ENCODE measurements at regions not wholly inside any gene's neighbourhood (a gene's known extent, or its start where the extent isn't known, plus 50 kb on each side); places are given as distances from the start of the nearest gene placed in this dataset.
"Not testable (repeated sequence)": the region's sequence is repeated elsewhere in the genome, so short reads cannot be mapped to it uniquely, and the experiment has no call there.

DNA sequence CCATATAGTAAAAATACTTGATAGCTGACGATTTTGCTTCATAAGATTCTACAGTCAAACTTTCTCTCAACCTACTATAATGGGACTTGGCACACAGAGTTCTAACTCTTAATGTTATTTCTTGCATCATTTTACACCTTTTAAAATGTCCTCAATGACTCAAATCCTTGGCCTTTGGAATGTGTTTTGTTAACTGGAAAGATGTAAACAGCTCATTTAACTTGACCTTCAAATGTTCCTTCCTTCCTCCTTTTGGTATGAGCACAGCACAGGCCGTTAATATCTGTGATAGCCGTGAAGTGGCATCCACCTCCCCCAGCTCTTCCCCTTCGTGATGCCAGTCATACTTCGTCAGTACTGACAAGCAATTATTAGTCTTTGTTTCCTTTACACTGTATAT is 972.0 kb upstream of the CITED2 start:
- peak; percentile 47 to 97 for DNase-seq (ENCODE audit: low read depth in 2 of 2)

- no peak for DNase-seq (ENCODE audit: low read depth in 2 of 2)
Observed at GRCh38 chr6:140345935-140346334, 971.5 kb upstream of the CITED2 start.

DNA sequence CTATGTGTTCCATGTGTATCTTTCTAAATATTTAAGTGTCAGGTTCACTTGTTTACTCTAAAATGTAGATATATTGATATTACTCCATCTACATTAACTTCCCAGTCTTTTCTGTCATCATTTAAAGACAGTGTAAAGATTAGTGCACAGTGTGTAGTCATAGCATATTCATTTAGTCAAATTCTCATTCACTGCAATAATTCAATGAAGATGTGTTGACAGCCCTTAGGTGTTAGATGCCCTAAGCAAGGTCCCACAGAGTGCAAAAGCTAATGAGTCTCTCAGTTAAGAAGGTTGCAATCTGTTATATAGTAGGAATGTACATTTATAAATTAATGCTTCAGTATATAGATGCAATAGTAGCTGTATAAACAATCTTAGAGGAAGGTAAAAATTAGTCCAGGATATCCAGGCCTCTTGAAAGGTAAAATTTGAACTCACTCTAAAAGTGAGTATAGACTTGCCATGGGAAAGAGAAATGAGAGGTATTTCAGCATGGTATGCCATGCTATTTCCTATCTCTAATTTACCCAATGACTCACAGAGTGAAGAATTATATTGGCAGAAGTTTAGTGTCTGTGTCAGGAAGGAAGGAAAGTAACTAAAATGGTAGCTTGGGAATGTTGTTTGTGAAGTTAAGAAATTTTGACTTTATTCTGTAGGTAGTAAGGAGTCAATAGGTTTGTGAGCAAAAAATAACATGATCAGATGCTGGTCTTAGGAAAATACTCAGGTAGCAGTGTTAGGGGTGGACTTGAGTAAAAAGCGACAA is 969.9 kb upstream of the CITED2 start:
- peak; percentile 71 to 73 for DNase-seq (ENCODE audit: low read depth in 2 of 2)

- DNase-seq (ENCODE audit: low read depth in 2 of 2): no peak
Observed at GRCh38 chr6:140343128-140343527, 968.7 kb upstream of the CITED2 start.

DNA sequence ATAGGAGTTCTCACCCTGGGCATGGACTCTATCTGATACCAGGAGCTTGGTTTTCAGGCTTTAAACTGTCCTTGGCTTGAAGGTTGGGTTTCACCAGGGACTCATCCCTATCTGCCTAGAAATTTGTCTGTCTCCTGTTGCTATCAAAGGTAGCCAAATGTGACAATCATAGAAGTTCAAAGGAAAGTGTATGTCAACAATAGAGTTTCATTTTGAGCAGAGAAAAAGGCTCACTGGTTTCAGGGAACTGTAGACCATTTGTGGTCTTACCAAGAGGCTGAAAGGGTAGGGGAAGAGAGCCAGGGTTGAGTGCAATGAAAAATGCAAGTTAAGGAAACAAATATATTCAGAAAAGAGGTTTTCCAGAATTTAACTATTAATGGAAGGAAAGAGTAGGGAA is 966.8 kb upstream of the CITED2 start:
- DNase-seq (ENCODE audit: low read depth in 2 of 2): no peak

- DNase-seq (ENCODE audit: low read depth in 2 of 2): no peak
Observed at GRCh38 chr6:140340795-140341194, 966.3 kb upstream of the CITED2 start.

DNA sequence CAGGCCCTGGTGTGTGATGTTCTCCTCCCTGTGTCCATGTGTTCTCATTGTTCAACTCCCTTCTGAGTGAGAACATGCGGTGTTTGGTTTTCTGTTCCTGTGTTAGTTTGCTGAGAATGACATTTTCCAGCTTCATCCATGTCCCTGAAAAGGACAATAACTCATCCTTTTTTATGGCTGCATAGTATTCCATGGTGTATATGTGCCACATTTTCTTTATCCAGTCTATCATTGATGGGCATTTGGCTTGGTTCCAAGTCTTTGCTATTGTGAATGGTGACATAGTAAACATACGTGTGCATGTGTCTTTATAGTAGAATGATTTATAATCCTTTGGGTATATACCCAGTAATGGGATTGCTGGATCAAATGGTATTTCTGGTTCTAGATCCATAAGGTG is 964.6 kb upstream of the CITED2 start:
- not testable (repeated sequence) for DNase-seq (ENCODE audit: low read depth in 2 of 2)

DNA sequence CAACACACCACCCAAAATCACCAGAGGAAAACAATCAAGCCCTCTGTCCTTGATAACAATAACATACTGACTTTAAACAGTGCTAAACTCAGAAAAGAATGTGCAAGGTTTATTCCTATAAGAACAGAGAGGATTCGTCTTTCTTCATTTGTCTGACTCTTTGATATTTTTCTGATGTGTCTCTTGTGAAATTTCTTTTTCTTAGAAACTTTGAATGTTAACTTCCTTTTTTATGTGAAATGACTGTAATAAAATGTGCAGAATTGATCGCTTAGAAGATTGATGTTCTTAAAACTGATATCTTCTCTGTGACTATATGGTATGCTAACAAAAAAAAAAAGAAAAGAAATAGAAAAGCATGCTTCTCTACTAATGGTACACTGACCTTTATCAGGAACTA is 947.4 kb upstream of the CITED2 start:
- no peak for DNase-seq (ENCODE audit: low read depth in 2 of 2)

GRCh38 chr6:140320081-140321080 is 945.9 kb upstream of the CITED2 start:
- DNase-seq (ENCODE audit: low read depth in 2 of 2): peak; percentile 17 to 44

- DNase-seq (ENCODE audit: low read depth in 2 of 2): peak; percentile 70 to 86
Observed at GRCh38 chr6:140319209-140319608, 944.8 kb upstream of the CITED2 start.

DNA sequence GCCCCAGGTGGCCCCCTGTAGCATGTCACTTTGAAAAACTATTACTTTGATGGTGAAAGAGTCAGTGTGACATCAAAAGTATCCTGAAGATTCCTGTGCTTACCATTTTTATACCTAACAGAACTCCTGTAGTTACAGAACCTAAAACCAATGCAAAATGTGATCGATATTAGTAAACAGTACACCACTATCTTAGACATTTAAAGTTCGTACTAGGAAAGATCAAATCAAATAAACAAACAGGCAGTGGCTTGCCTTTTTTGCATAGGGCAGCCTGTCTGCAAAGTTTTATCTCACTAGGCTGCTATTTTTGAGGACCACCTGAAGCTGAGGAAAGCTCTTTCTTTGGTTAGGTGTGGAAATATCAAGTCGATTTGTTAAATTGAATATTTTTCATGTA is 944.0 kb upstream of the CITED2 start:
- no peak for DNase-seq (ENCODE audit: low read depth in 2 of 2)

GRCh38 chr6:140317950-140318349 is 943.5 kb upstream of the CITED2 start:
- no peak for DNase-seq (ENCODE audit: low read depth in 2 of 2)

DNA sequence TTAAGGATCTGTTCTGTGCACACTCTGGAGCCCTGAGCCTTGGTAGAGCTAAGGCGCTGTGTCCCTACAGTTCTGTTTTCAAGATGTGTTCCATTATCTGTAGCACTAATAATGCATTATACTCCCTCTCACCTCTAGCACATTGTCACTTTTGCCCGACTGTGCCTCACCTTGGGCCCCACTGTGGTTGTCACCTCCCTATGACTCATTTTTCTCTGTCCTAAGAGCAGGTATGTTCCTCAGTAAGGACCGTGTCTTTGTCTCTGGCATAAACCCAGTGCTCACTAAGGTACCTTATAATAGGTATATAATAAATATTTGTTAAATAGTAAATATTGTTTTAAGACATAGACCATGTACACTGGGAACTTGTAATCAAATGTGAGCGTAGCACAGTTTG is 942.5 kb upstream of the CITED2 start:
- DNase-seq (ENCODE audit: low read depth in 2 of 2): no peak

GRCh38 chr6:140314682-140315081 is 940.2 kb upstream of the CITED2 start:
- DNase-seq (ENCODE audit: low read depth in 2 of 2): no peak

DNA sequence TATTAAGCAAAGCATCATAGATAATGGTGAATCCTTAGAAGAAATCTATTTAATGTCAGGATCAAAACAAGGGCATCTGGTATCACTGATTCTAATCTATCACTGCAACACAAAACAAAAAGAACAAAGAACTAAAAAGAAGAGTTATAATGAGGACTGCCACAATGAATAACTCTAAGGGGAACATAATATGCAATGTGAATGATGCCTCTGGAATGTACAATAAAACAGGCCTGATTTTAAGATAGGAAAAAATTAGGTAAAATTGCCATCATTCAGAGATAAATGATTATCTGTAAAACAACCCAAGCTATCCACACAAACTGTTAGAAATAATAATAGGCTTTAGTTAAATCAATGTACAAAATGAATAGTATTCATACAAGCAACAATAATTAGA is 936.7 kb upstream of the CITED2 start:
- DNase-seq (ENCODE audit: low read depth in 2 of 2): no peak

DNA sequence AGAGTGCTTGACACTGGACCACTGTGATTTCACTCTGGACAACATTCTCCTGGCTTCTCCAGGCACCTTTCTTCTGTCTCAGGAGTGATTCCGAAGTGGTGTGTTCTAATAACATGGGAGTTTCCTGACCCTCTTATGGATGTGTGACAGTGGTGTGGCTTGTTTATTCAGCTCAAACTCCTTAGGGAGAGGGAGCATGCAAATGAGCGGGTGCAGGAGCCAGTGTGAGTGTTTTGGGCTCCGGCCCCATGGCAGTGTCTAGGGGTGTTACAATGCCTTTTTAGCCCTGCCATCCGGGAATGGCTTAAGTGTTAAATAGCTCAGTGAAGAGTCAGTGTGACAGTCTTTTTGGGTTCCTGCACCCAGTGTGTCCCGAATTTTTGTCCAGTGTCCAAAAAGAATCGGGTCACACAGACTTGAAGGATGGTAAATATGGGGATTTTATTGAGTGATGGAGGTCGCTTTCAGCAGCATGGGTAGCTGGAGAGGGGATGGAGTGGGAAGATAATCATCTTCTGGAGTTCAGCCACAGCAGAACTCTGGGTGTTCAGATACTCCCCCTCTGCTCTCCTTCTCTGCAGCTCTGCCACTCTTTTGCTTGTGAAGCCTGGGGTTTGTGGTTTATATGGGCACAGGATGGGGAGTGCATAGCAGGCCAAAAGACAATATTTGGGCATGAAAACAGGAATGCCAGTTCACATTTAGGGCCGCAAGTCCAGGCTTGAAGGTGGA is 928.9 kb upstream of the CITED2 start:
- no peak for DNase-seq (ENCODE audit: low read depth in 2 of 2)

- no peak for DNase-seq (ENCODE audit: low read depth in 2 of 2)
Observed at GRCh38 chr6:140300331-140300730, 925.9 kb upstream of the CITED2 start.

- peak in 1 of 2 donors; percentile 3 for DNase-seq (ENCODE audit: low read depth in 2 of 2)
Observed at GRCh38 chr6:140289186-140289585, 914.7 kb upstream of the CITED2 start.

DNA sequence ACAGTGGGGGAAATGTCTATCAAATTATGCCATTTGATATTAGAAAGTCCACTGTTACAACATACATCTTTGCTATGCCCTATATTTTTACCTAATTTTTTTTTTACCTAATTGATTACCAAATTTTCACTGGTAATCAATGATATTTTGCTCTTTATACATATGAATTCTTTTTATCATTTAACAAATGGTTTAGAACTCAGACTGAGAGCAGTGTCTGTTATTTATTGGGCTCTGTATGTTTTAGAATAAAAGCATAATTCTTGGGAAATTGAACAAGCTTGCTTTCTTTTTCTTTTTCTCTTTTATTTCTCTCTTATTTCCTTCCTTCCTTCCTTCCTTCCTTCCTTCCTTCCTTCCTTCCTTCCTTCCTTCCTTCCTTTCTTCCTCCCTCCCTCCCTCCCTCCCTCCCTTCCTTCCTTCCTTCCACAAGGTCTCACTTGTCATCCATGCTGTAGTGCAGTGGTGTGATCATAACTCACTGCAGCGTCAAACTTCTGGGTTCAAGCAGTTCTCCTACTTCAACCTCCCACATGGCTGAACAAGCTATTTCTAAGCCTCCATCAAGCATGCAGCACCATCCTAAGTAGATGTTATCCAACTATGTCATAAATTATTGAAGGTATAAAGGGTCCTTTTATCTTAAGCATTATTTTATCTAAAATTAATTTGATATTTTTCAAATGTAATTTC is 911.7 kb upstream of the CITED2 start:
- DNase-seq (ENCODE audit: low read depth in 2 of 2): no peak

DNA sequence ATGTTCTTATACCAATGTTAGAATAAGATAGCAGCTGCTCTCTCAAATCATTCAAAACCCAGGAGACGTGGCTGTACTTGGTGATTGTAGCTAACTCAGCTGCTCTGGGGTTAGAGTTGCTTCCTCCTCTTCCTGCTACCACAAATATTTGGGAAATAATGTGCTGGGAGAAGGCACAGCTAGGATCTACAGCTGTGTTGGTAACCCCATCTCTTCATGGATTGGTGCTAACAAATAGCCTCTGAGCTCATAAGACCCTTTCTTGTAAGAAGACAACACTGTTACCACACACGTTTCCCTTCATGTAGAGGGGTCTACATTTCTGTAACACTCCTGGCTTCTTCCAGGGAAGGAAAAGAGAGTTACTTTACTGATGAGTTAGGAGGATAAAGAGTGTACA is 911.0 kb upstream of the CITED2 start:
- peak; percentile 39 to 66 for DNase-seq (ENCODE audit: low read depth in 2 of 2)

GRCh38 chr6:140284871-140285270 is 910.4 kb upstream of the CITED2 start:
- DNase-seq (ENCODE audit: low read depth in 2 of 2): no peak

Measured in lung microvascular endothelial cell (primary cell).